Panc1 (cell line): ENCODE measurements at regions not wholly inside any gene's neighbourhood (a gene's known extent, or its start where the extent isn't known, plus 50 kb on each side); places are given as distances from the start of the nearest gene placed in this dataset.

Experiments
- CTCF ChIP-seq: fragments of 450-650 bp; IDR thresholded peaks from 2 replicates; pipeline ENCODE4 v1.5.1; 2017; ENCODE audit warnings: mild to moderate bottlenecking
- POLR2AphosphoS5 ChIP-seq: IDR thresholded peaks from 2 replicates; pipeline ENCODE4 v1.6.1; 2012; ENCODE audit warnings: mild to moderate bottlenecking, low read depth, low read length, moderate library complexity
- SIN3A ChIP-seq: IDR thresholded peaks from 2 replicates; pipeline ENCODE4 v1.6.1; 2012; ENCODE audit warnings: low read depth, mild to moderate bottlenecking, low read length, moderate library complexity, borderline replicate concordance; ENCODE audit not compliant: insufficient read depth
- TCF7L2 ChIP-seq: IDR thresholded peaks from 2 replicates; pipeline ENCODE4 v1.6.1; 2011; ENCODE audit warnings: mild to moderate bottlenecking, low read depth, low read length, inconsistent platforms
- TF ChIP-seq, protein P1 (sequence below), 2 experiments: IDR thresholded peaks; 2 replicates each; pipeline ENCODE4 v1.6.1; 2011 to 2012; ENCODE audit warnings: low read depth in 2 of 2, control low read depth in 1 of 2, low read length in 1 of 2, mild to moderate bottlenecking in 1 of 2, moderate library complexity in 1 of 2; ENCODE audit not compliant: insufficient read depth in 1 of 2

DNA sequence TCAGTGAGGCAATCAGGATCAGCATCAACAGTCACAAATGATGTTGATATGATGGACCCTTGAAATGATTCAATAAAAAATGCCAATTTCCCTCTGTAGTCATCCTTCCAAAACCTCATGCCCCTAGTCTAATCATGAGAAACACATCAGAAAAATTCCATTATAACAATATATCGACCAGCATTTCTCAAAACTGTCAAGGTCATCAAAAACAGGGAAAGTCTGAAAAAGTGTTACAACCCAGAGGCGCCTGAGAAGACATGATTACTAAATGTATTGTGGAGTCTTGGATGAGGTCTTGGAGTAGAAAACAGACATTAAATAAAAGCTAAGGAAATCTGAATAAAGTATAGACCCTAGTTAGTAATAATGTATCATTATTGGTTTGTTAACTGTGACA, 133.8 kb downstream of the SLC35B3 start:
- TF ChIP-seq CTCF, result no peak
- no peak for TF ChIP-seq POLR2AphosphoS5
- TF ChIP-seq, protein P1, sequence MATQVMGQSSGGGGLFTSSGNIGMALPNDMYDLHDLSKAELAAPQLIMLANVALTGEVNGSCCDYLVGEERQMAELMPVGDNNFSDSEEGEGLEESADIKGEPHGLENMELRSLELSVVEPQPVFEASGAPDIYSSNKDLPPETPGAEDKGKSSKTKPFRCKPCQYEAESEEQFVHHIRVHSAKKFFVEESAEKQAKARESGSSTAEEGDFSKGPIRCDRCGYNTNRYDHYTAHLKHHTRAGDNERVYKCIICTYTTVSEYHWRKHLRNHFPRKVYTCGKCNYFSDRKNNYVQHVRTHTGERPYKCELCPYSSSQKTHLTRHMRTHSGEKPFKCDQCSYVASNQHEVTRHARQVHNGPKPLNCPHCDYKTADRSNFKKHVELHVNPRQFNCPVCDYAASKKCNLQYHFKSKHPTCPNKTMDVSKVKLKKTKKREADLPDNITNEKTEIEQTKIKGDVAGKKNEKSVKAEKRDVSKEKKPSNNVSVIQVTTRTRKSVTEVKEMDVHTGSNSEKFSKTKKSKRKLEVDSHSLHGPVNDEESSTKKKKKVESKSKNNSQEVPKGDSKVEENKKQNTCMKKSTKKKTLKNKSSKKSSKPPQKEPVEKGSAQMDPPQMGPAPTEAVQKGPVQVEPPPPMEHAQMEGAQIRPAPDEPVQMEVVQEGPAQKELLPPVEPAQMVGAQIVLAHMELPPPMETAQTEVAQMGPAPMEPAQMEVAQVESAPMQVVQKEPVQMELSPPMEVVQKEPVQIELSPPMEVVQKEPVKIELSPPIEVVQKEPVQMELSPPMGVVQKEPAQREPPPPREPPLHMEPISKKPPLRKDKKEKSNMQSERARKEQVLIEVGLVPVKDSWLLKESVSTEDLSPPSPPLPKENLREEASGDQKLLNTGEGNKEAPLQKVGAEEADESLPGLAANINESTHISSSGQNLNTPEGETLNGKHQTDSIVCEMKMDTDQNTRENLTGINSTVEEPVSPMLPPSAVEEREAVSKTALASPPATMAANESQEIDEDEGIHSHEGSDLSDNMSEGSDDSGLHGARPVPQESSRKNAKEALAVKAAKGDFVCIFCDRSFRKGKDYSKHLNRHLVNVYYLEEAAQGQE (IDR thresholded peaks at IDR 0.05; ENCODE audit: insufficient read depth in 1 of 2, low read depth in 2 of 2, low read length in 1 of 2), result no peak
- TF ChIP-seq TCF7L2, result no peak
- no peak for TF ChIP-seq SIN3A
